BE2C (cell line): ENCODE measurements at regions not wholly inside any gene's neighbourhood (a gene's known extent, or its start where the extent isn't known, plus 50 kb on each side); places are given as distances from the start of the nearest gene placed in this dataset.
A peak's percentile ranks its signal among the peaks of the same experiment; 100 is the strongest.

Source experiments
- DNase-seq: peaks from one replicate; pipeline ENCODE4 v3.0.0-alpha.2; 2020
- H3K27me3 ChIP-seq: fragments of 250-450 bp; sonication (Bioruptor Pico); 2 replicates; pipeline ENCODE4 v1.5.1; 2020; ENCODE audit warnings: mild to moderate bottlenecking
- H3K36me3 ChIP-seq: fragments of 250-450 bp; sonication (Bioruptor Pico); 2 replicates; pipeline ENCODE4 v1.5.1; 2020; ENCODE audit warnings: mild to moderate bottlenecking
- H3K4me1 ChIP-seq: fragments of 250-450 bp; sonication (Bioruptor Pico); 2 replicates; pipeline ENCODE4 v1.5.1; 2020
- H3K4me3 ChIP-seq: 2 replicates; pipeline ENCODE4 v1.5.1; 2011; ENCODE audit warnings: low read depth, low read length
- H3K9me3 ChIP-seq: fragments of 250-450 bp; sonication (Bioruptor Pico); 2 replicates; pipeline ENCODE4 v1.5.1; 2020
- TF ChIP-seq, protein P1 (sequence below): IDR thresholded peaks from 2 replicates; pipeline ENCODE4 v1.5.1; 2012; ENCODE audit warnings: mild to moderate bottlenecking, low read depth, low read length

- Histone ChIP-seq H3K4me1 (peaks cover 5% of the 10 kb centered on the region; the same call in 1 of the 2 replicates), H3K9me3 (no peaks in the 10 kb centered on the region), H3K4me3 (no peak overlapping the region), H3K36me3 (no peaks in the 10 kb centered on the region), H3K27me3 (peaks cover 4% of the 10 kb centered on the region)
- TF ChIP-seq, protein P1, sequence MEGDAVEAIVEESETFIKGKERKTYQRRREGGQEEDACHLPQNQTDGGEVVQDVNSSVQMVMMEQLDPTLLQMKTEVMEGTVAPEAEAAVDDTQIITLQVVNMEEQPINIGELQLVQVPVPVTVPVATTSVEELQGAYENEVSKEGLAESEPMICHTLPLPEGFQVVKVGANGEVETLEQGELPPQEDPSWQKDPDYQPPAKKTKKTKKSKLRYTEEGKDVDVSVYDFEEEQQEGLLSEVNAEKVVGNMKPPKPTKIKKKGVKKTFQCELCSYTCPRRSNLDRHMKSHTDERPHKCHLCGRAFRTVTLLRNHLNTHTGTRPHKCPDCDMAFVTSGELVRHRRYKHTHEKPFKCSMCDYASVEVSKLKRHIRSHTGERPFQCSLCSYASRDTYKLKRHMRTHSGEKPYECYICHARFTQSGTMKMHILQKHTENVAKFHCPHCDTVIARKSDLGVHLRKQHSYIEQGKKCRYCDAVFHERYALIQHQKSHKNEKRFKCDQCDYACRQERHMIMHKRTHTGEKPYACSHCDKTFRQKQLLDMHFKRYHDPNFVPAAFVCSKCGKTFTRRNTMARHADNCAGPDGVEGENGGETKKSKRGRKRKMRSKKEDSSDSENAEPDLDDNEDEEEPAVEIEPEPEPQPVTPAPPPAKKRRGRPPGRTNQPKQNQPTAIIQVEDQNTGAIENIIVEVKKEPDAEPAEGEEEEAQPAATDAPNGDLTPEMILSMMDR, result no peak
- no peak for DNase-seq
Observed at GRCh38 chr6:3908223-3908622, 59.0 kb downstream of the FAM50B start.

- no peaks in the 10 kb centered on the region for H3K9me3 ChIP-seq
- TF ChIP-seq, protein P1, result no peak
- H3K4me1 ChIP-seq, result peaks cover 5% of the 10 kb centered on the region; the same call in 1 of the 2 replicates
- peaks cover 4% of the 10 kb centered on the region for H3K27me3 ChIP-seq
- no peak for DNase-seq
- no peaks in the 10 kb centered on the region for H3K36me3 ChIP-seq
- H3K4me3 ChIP-seq, result no peak overlapping the region
Observed at GRCh38 chr6:3908961-3909360, 59.8 kb downstream of the FAM50B start.

DNA sequence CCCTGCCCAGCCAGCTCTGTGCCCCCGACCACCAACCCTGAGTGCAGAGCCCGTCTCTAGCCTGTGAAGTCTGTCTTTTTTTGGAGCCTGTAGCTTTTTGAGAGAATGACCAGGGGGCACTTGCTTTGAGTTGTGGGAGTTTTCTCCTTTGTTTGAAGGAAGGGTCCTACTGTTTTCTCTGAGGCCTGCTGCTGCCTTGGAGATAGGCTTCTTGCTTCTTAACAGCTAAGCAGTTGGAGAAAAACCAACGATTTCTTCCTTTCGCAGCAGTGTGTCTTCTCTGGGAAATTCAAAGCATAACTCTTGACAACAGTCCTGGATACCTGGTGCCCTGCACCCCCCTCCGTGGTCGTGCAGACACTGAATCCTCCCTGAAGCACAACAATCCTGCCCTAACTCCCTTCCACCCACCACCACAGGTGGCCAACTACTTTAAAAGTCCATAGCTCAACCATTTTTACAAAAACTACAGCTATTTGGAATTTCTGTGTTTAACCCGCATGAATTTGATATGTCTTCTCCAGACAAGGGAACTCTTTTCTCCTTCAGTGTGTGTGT lies 61.0 kb downstream of the FAM50B start:
- H3K27me3 ChIP-seq, result no peaks in the 10 kb centered on the region; the same call in none of the 2 replicates
- no peak for DNase-seq
- H3K36me3 ChIP-seq, result no peaks in the 10 kb centered on the region
- H3K4me1 ChIP-seq, result peaks cover 5% of the 10 kb centered on the region; the same call in 1 of the 2 replicates
- H3K4me3 ChIP-seq, result no peak overlapping the region
- TF ChIP-seq, protein P1, result no peak
- H3K9me3 ChIP-seq, result no peaks in the 10 kb centered on the region

DNA sequence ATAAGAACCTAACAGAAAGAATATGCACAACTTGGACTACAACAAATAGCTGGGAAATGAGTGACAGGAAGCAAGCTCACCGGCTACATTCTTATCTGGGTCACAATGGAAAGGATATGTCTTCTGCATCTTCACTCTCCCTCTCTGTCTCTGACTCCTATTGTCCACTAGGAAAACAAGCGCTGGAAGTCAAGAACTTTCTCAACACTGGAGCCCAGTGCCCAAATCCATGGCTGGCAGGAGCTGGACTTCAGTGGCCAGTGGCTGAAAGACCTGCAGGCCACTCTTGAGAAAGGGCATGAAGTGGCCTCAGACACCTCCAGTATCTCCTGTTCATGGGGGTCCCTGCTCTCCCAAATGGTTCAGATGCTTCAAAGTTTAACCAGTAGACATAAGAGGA lies 62.0 kb downstream of the FAM50B start:
- Histone ChIP-seq H3K4me3 (no peak overlapping the region), H3K9me3 (no peaks in the 10 kb centered on the region), H3K4me1 (peaks cover 5% of the 10 kb centered on the region; the same call in 1 of the 2 replicates), H3K36me3 (no peaks in the 10 kb centered on the region), H3K27me3 (no peaks in the 10 kb centered on the region; the same call in none of the 2 replicates)
- TF ChIP-seq, protein P1, result no peak
- no peak for DNase-seq

DNA sequence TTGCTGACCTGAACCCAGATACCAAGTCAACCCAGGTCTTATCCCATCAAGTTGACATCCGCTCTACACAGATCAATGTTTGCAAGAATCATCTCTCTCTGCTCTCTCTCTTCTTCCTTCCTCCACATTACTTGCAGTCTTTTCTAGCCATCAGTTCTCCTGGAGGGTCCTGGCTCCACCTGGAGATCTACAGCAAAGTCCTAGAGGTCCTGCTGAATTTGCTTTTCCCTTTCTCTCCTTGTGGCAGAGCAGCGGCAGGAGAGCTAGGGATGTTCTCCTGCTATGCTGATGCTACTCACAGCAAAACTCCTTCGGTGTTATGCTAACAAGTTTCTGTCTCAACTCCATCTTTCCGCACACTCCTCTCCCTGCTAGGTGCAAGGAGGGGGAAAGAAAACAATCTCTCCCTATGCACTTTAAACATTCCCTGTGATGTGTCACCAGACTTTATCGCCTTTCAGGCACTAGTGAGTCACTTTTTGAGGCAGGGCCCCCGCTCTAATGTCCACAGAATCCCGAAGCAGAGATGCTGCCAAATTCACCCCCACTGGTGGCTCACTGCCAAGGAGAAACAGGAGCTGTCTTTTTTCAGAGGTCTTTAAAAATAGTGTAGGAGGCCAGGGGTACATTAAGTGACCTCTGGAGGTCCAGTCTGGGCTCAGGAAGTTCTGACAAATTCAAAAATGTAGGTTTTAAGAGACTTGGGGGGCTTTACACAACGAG lies 62.6 kb downstream of the FAM50B start:
- H3K9me3 ChIP-seq, result no peaks in the 10 kb centered on the region
- peak; percentile 40 for DNase-seq
- no peaks in the 10 kb centered on the region for H3K36me3 ChIP-seq
- peaks cover 5% of the 10 kb centered on the region; the same call in 1 of the 2 replicates for H3K4me1 ChIP-seq
- TF ChIP-seq, protein P1, result no peak
- no peak overlapping the region for H3K4me3 ChIP-seq
- H3K27me3 ChIP-seq, result no peaks in the 10 kb centered on the region; the same call in none of the 2 replicates
